Suprapubic skin (tissue), 4 donors: ENCODE measurements at regions not wholly inside any gene's neighbourhood (a gene's known extent, or its start where the extent isn't known, plus 50 kb on each side); places are given as distances from the start of the nearest gene placed in this dataset.

ENCODE experiments used
- DNase-seq, 2 donors: peaks; one replicate each; pipeline ENCODE4 v3.0.0-alpha.2; 2019; ENCODE audit warnings: low spot score in 2 of 2
- H3K27ac ChIP-seq: fragments of 200-600 bp; sonication (generic); one replicate; pipeline ENCODE4 v1.5.1; 2019
- H3K27me3 ChIP-seq: fragments of 200-600 bp; sonication (generic); one replicate; pipeline ENCODE4 v1.5.1; 2019
- H3K36me3 ChIP-seq: fragments of 200-600 bp; sonication (generic); one replicate; pipeline ENCODE4 v1.5.1; 2019
- H3K4me1 ChIP-seq: fragments of 200-600 bp; sonication (generic); one replicate; pipeline ENCODE4 v1.5.1; 2019
- H3K4me3 ChIP-seq: fragments of 200-600 bp; sonication (generic); one replicate; pipeline ENCODE4 v1.5.1; 2019; ENCODE audit warnings: mild to moderate bottlenecking
- H3K9me3 ChIP-seq: fragments of 200-600 bp; sonication (generic); one replicate; pipeline ENCODE4 v1.5.1; 2019
- EP300 ChIP-seq: sonication (generic); formaldehyde crosslinking; IDR thresholded peaks from one replicate; pipeline ENCODE4 v1.6.1; 2017; ENCODE audit warnings: antibody characterized with exemption
- POLR2A ChIP-seq, 2 donors: fragments of 450-650 bp; IDR thresholded peaks; one replicate each; pipeline ENCODE4 v1.6.1; 2017; ENCODE audit warnings: antibody characterized with exemption in 2 of 2, mild to moderate bottlenecking in 2 of 2, moderate library complexity in 2 of 2
- POLR2AphosphoS5 ChIP-seq, 3 donors: sonication (generic); formaldehyde crosslinking; IDR thresholded peaks; one replicate each; pipeline ENCODE4 v1.6.1; 2017; ENCODE audit warnings: antibody characterized with exemption in 3 of 3
- WGBS: methylation state at CpG from one replicate; pipeline ENCODE4 v1.1.5; 2018; 5-methylcytosine and 5-hydroxymethylcytosine counted together
- TF ChIP-seq, protein P1 (sequence below), 2 donors: fragments of 200-600 bp in 1 of 2; fragments of 450-650 bp in 1 of 2; sonication (generic) in 1 of 2; IDR thresholded peaks; one replicate each; pipeline ENCODE4 v1.5.1; 2016 to 2019; ENCODE audit warnings: antibody characterized with exemption in 2 of 2, mild to moderate bottlenecking in 1 of 2, moderate library complexity in 1 of 2

DNA sequence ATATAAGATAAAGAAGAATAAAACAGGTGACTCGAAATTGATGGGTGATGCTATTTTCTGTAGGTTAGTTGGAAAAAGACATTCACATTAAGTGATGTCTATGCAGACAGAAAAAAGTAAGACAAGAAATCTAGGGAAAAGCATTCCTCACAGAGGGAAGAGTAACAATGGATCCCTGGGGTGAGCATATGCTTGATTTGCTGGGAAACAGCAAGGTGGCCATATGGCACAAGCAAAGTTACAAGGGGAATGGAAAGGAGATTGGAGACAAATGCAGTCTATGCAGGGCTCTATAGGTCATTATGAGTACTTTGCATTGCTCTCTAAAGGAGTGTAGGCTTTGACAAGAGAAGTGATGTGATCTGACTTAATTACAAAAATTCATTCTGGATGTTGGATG lies 90.9 kb upstream of the ZNF804B start:
- TF ChIP-seq POLR2AphosphoS5 (IDR thresholded peaks at IDR 0.05) (no peak), EP300 (no peak), POLR2A (IDR thresholded peaks at IDR 0.05) (no peak)
- TF ChIP-seq, protein P1, sequence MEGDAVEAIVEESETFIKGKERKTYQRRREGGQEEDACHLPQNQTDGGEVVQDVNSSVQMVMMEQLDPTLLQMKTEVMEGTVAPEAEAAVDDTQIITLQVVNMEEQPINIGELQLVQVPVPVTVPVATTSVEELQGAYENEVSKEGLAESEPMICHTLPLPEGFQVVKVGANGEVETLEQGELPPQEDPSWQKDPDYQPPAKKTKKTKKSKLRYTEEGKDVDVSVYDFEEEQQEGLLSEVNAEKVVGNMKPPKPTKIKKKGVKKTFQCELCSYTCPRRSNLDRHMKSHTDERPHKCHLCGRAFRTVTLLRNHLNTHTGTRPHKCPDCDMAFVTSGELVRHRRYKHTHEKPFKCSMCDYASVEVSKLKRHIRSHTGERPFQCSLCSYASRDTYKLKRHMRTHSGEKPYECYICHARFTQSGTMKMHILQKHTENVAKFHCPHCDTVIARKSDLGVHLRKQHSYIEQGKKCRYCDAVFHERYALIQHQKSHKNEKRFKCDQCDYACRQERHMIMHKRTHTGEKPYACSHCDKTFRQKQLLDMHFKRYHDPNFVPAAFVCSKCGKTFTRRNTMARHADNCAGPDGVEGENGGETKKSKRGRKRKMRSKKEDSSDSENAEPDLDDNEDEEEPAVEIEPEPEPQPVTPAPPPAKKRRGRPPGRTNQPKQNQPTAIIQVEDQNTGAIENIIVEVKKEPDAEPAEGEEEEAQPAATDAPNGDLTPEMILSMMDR (IDR thresholded peaks at IDR 0.05): no peak

DNA sequence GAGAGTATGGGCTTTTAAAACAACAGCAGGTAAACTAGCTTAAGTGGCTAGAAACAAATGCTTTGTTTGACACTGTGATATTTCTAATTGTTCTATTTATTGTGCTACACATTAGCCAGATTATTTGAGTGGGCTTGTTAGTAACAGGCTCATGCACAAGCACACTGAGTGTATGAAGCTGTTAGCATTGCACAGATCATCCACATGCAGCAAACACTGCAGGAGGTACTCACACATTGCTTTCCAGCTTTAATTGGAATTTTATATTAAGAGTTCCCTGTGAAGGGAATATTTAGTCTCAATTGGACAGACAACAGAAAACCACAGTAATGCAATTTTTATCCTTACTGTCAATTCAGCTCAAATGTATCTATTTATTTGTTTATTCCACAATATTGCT lies 92.9 kb upstream of the ZNF804B start:
- Histone ChIP-seq H3K4me1 (no peaks in the 10 kb centered on the region), H3K4me3 (no peak overlapping the region)

More for the DNA sequence above, 90.9 kb upstream of the ZNF804B start:
- H3K36me3 ChIP-seq: no peaks in the 10 kb centered on the region
- H3K4me3 ChIP-seq: no peak overlapping the region
- 84% methylated on average over 1 of the region's 1 CpG for WGBS
- no peaks in the 10 kb centered on the region for H3K4me1 ChIP-seq
- no peak for DNase-seq
- no peak overlapping the region for H3K27ac ChIP-seq
- no peaks in the 10 kb centered on the region for H3K27me3 ChIP-seq
- H3K9me3 ChIP-seq: no peaks in the 10 kb centered on the region

DNA sequence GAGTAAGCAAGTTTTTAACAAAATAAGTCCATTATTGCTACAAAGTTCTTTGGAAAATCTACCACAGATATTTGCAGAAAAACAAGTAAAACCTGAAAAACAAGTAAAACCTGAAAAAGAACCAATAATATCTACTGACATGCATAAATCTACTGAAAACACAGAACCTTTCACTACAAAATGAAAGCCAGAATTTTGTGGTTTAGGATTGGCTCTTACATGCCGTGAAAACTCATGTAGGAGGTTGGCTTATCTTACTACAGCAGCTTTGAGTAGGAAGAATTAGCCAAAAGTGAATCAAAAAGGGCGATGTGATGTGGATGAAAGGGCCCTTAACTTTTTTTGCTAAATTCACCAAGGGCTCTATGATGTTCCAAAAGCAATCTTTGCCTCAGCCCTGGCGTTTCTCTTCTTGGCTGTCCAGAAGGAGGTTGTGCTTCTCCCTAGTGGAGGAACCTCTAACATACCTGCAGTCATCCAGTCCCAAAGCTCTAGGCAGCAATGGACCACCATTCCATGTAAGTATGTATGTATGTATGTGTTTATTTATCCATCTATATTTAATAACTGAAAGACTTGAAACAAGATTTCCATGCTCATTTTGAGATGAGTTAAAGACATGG lies 93.5 kb upstream of the ZNF804B start:
- Histone ChIP-seq H3K27me3 (no peaks in the 10 kb centered on the region), H3K27ac (no peak overlapping the region), H3K4me3 (no peak overlapping the region), H3K9me3 (no peaks in the 10 kb centered on the region), H3K4me1 (no peaks in the 10 kb centered on the region), H3K36me3 (no peaks in the 10 kb centered on the region)
- 49% methylated on average over 3 of the region's 3 CpGs for WGBS
- DNase-seq: no peak
- TF ChIP-seq POLR2A (IDR thresholded peaks at IDR 0.05) (no peak), EP300 (no peak), POLR2AphosphoS5 (IDR thresholded peaks at IDR 0.05) (no peak)
- TF ChIP-seq, protein P1 (IDR thresholded peaks at IDR 0.05): no peak

More for the DNA sequence above, 92.9 kb upstream of the ZNF804B start:
- no peak for DNase-seq
- Histone ChIP-seq H3K36me3 (no peaks in the 10 kb centered on the region), H3K9me3 (no peaks in the 10 kb centered on the region), H3K27me3 (no peaks in the 10 kb centered on the region), H3K27ac (no peak overlapping the region)
- TF ChIP-seq EP300 (no peak), POLR2A (IDR thresholded peaks at IDR 0.05) (no peak)

DNA sequence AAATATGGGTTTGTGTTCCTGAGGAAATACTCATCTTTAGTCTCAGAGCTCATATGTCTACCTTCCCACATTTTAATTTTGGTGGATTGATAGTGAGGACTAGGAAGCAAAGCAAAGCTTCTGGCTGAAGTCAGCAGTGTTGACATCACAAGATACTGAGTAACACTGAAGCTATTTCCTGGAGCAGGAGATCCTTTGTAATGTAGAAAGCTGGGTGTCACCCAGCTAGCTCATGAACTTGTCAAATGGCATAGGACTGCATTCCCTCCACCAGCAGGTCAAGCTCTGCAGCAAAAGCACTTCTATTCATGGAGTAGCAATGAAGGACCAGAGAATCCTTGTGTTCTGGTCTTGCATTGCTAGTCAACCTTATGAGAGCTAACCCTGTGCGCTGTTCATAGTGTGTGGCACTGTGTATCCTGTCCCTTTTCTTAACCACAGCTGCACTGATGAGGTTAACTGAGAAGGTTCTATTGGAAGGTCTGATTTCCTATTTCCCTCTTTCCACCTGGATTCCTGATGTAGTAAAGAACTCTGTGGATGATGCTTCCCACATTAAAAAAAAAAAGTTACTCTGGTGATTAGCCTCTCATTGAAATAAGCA lies 94.8 kb upstream of the ZNF804B start:
- TF ChIP-seq, protein P1 (IDR thresholded peaks at IDR 0.05): no peak
- TF ChIP-seq POLR2A (IDR thresholded peaks at IDR 0.05): no peak
- TF ChIP-seq EP300: no peak
- TF ChIP-seq POLR2AphosphoS5 (IDR thresholded peaks at IDR 0.05): no peak
- H3K27me3 ChIP-seq: no peaks in the 10 kb centered on the region
- H3K4me3 ChIP-seq: no peak overlapping the region
- no peaks in the 10 kb centered on the region for H3K4me1 ChIP-seq
- 100% methylated on average over 1 of the region's 1 CpG for WGBS
- no peaks in the 10 kb centered on the region for H3K36me3 ChIP-seq
- no peaks in the 10 kb centered on the region for H3K9me3 ChIP-seq
- H3K27ac ChIP-seq: no peak overlapping the region
- DNase-seq: no peak

DNA sequence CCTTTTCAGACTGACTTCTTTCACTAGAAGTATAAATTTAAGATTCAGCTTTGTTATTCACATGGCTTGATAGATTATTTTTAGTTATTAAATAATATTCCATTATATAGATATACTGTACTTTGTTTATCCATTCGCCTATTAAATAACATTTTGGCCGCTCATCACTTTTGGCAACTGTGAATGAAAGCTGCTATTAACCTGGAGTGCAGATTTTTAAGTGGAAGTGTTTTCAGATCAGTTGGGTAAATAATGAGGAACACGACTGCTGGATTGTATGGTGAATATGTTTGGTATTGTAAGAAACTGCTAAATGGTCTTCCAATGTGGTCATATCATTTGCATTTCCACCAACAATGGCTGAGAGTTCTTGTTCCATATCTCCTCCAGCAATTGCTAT lies 97.6 kb upstream of the ZNF804B start:
- Histone ChIP-seq H3K4me3 (no peak overlapping the region), H3K9me3 (no peaks in the 10 kb centered on the region), H3K27me3 (no peaks in the 10 kb centered on the region), H3K4me1 (no peaks in the 10 kb centered on the region), H3K27ac (no peak overlapping the region), H3K36me3 (no peaks in the 10 kb centered on the region)
- no peak for DNase-seq
- 88% methylated on average over 3 of the region's 3 CpGs for WGBS
- TF ChIP-seq POLR2AphosphoS5 (IDR thresholded peaks at IDR 0.05): no peak
- TF ChIP-seq EP300: no peak
- TF ChIP-seq, protein P1 (IDR thresholded peaks at IDR 0.05): no peak
- TF ChIP-seq POLR2A (IDR thresholded peaks at IDR 0.05): no peak
